ENCODE measurements at regions not wholly inside any gene's neighbourhood (a gene's known extent, or its start where the extent isn't known, plus 50 kb on each side); places are given as distances from the start of the nearest gene placed in this dataset.
A peak's percentile ranks its signal among the peaks of the same experiment; 100 is the strongest.

- WGBS, 2 donors: 91 to 96% methylated on average over 11 of the region's 11 CpGs
- Histone ChIP-seq H3K9me3 (ENCODE audit: control insufficient read depth in 4 of 4, insufficient read depth in 3 of 4, low read length in 3 of 4) (no peaks in the 10 kb centered on the region), H3K36me3 (ENCODE audit: control insufficient read depth in 4 of 4, insufficient read depth in 4 of 4, low read length in 4 of 4) (no peaks in the 10 kb centered on the region), H3K9ac (ENCODE audit: insufficient read depth in 1 of 2, low read length in 2 of 2) (no peak overlapping the region), H3K27me3 (ENCODE audit: control insufficient read depth in 3 of 3, insufficient read depth in 3 of 3, low read length in 2 of 3) (no peaks in the 10 kb centered on the region), H3K27ac (ENCODE audit: low read depth in 1 of 2, low read length in 1 of 2) (no peak overlapping the region), H3K4me1 (ENCODE audit: control insufficient read depth in 5 of 5, insufficient read depth in 5 of 5, low read length in 5 of 5) (peaks cover 2 to 22% (median 11%) of the 10 kb centered on the region in 5 donors), H3K4me3 (no peak overlapping the region)
- DNase-seq (no peak), ATAC-seq (ENCODE audit: insufficient read depth, low FRiP score) (no peak)
- no peak for TF ChIP-seq CTCF (IDR thresholded peaks at IDR 0.05; ENCODE audit: control extremely low read depth, extremely low read depth)
These were observed 263.0 kb upstream of the TRIB2 start for GRCh38 chr2:12453731-12454130.

- Histone ChIP-seq H3K4me3 (no peak overlapping the region), H3K27me3 (ENCODE audit: control insufficient read depth in 3 of 3, insufficient read depth in 3 of 3, low read length in 2 of 3) (no peaks in the 10 kb centered on the region), H3K4me1 (ENCODE audit: control insufficient read depth in 5 of 5, insufficient read depth in 5 of 5, low read length in 5 of 5) (peaks cover 2 to 22% (median 11%) of the 10 kb centered on the region in 5 donors), H3K27ac (ENCODE audit: low read depth in 1 of 2, low read length in 1 of 2) (no peak overlapping the region), H3K36me3 (ENCODE audit: control insufficient read depth in 4 of 4, insufficient read depth in 4 of 4, low read length in 4 of 4) (no peaks in the 10 kb centered on the region), H3K9ac (ENCODE audit: insufficient read depth in 1 of 2, low read length in 2 of 2) (no peak overlapping the region), H3K9me3 (ENCODE audit: control insufficient read depth in 4 of 4, insufficient read depth in 3 of 4, low read length in 3 of 4) (no peaks in the 10 kb centered on the region)
- DNase-seq: peak in 2 of 3 donors; percentile 67 to 79
- no peak for ATAC-seq (ENCODE audit: insufficient read depth, low FRiP score)
- 23 to 38% methylated on average over 2 of the region's 2 CpGs for WGBS, 2 donors
- TF ChIP-seq CTCF (IDR thresholded peaks at IDR 0.05; ENCODE audit: control extremely low read depth, extremely low read depth): no peak
These were observed 261.1 kb upstream of the TRIB2 start for GRCh38 chr2:12455661-12456060.

GRCh38 chr2:12456293-12457106 is 260.2 kb upstream of the TRIB2 start:
- peaks cover 2 to 20% (median 11%) of the 10 kb centered on the region in 5 donors for H3K4me1 ChIP-seq (ENCODE audit: control insufficient read depth in 5 of 5, insufficient read depth in 5 of 5, low read length in 5 of 5)
- TF ChIP-seq CTCF (IDR thresholded peaks at IDR 0.05; ENCODE audit: control extremely low read depth, extremely low read depth): no peak
- H3K36me3 ChIP-seq (ENCODE audit: control insufficient read depth in 4 of 4, insufficient read depth in 4 of 4, low read length in 4 of 4): no peaks in the 10 kb centered on the region
- no peak overlapping the region for H3K4me3 ChIP-seq
- H3K27ac ChIP-seq (ENCODE audit: low read depth in 1 of 2, low read length in 1 of 2): peak overlapping the region; percentile 46 to 90
- H3K27me3 ChIP-seq (ENCODE audit: control insufficient read depth in 3 of 3, insufficient read depth in 3 of 3, low read length in 2 of 3): no peaks in the 10 kb centered on the region
- ATAC-seq (ENCODE audit: insufficient read depth, low FRiP score) (peak; percentile 89), DNase-seq (peak; percentile 71 to 96 (median 92))
- no peaks in the 10 kb centered on the region for H3K9me3 ChIP-seq (ENCODE audit: control insufficient read depth in 4 of 4, insufficient read depth in 3 of 4, low read length in 3 of 4)
- 10% methylated on average over 7 of the region's 7 CpGs for WGBS, 2 donors
- H3K9ac ChIP-seq (ENCODE audit: insufficient read depth in 1 of 2, low read length in 2 of 2): peak overlapping the region in 1 of 2 donors; percentile 2

Data from lung (tissue), 11 donors.